GM23248 (cell line): ENCODE measurements at regions not wholly inside any gene's neighbourhood (a gene's known extent, or its start where the extent isn't known, plus 50 kb on each side); places are given as distances from the start of the nearest gene placed in this dataset.
A peak's percentile ranks its signal among the peaks of the same experiment; 100 is the strongest.

Experiments
- DNase-seq: peaks from one replicate; pipeline ENCODE4 v3.0.0-alpha.2; 2015
- H2AFZ ChIP-seq: fragments of 200-600 bp; sonication (generic); 2 replicates; pipeline ENCODE4 v1.6.1; 2016; ENCODE audit warnings: antibody characterized with exemption
- H3F3A ChIP-seq: fragments of 200-600 bp; sonication (generic); 2 replicates; pipeline ENCODE4 v1.6.1; 2016; ENCODE audit warnings: mild to moderate bottlenecking, antibody characterized with exemption, mixed run types; ENCODE audit not compliant: insufficient read depth
- H3K27ac ChIP-seq: fragments of 200-600 bp; sonication (generic); 2 replicates; pipeline ENCODE4 v1.5.1; 2016; ENCODE audit warnings: mild to moderate bottlenecking
- H3K27me3 ChIP-seq: fragments of 200-600 bp; sonication (generic); replicated peaks from 2 replicates; pipeline ENCODE4 v1.6.1; 2016; ENCODE audit warnings: mild to moderate bottlenecking; ENCODE audit not compliant: insufficient read depth
- H3K36me3 ChIP-seq: fragments of 200-600 bp; sonication (generic); 2 replicates; pipeline ENCODE4 v1.6.1; 2016; ENCODE audit warnings: low read depth, mild to moderate bottlenecking
- H3K4me1 ChIP-seq: fragments of 200-600 bp; sonication (generic); 2 replicates; pipeline ENCODE4 v1.6.1; 2016; ENCODE audit warnings: mild to moderate bottlenecking; ENCODE audit not compliant: insufficient read depth
- H3K4me2 ChIP-seq: fragments of 200-600 bp; sonication (generic); one replicate; pipeline ENCODE4 v1.6.1; 2016; ENCODE audit warnings: mild to moderate bottlenecking; ENCODE audit not compliant: unreplicated experiment
- H3K4me3 ChIP-seq: fragments of 200-600 bp; sonication (generic); 2 replicates; pipeline ENCODE4 v1.5.1; 2016; ENCODE audit warnings: mild to moderate bottlenecking
- H3K79me2 ChIP-seq: fragments of 200-600 bp; sonication (generic); 2 replicates; pipeline ENCODE4 v1.6.1; 2016; ENCODE audit warnings: mild to moderate bottlenecking; ENCODE audit not compliant: insufficient read depth
- H3K9ac ChIP-seq: fragments of 200-600 bp; sonication (generic); 2 replicates; pipeline ENCODE4 v1.6.1; 2016; ENCODE audit warnings: mild to moderate bottlenecking
- H3K9me2 ChIP-seq: fragments of 200-600 bp; sonication (generic); 2 replicates; pipeline ENCODE4 v1.6.1; 2016; ENCODE audit warnings: mixed run types, mild to moderate bottlenecking, moderate library complexity; ENCODE audit not compliant: insufficient read depth
- H3K9me3 ChIP-seq: fragments of 200-600 bp; sonication (generic); one replicate; pipeline ENCODE4 v1.6.1; 2017; ENCODE audit warnings: low read depth
- H4K20me1 ChIP-seq: fragments of 200-600 bp; sonication (generic); 2 replicates; pipeline ENCODE4 v1.6.0; 2016; ENCODE audit not compliant: insufficient read depth
- EZH2 ChIP-seq: fragments of 200-600 bp; sonication (generic); IDR thresholded peaks from 2 replicates; pipeline ENCODE4 v1.6.1; 2018; ENCODE audit warnings: antibody characterized with exemption, mild to moderate bottlenecking; ENCODE audit not compliant: insufficient read depth, poor library complexity, severe bottlenecking
- EZH2phosphoT487 ChIP-seq: fragments of 200-600 bp; sonication (generic); IDR thresholded peaks from 2 replicates; pipeline ENCODE4 v1.6.1; 2018; ENCODE audit warnings: antibody characterized with exemption, moderate library complexity, mild to moderate bottlenecking, low read depth; ENCODE audit not compliant: insufficient read depth
- whole genome bisulfite sequencing, 2 experiments: methylation state at CpG; one replicate each; pipeline ENCODE4 v1.1.6; 2015 to 2017; ENCODE audit warnings: low lambda C conversion rate in 2 of 2, low coverage in 1 of 2; ENCODE audit errors: missing lambda C conversion rate in 2 of 2; 5-methylcytosine and 5-hydroxymethylcytosine counted together
- in situ Hi-C: fragments of 300-500 bp; cut with MboI; formaldehyde crosslinking; loops from 2 replicates; pipeline ENCODE4 v1.15.0; 2020

- no peak overlapping the region for H3K9ac ChIP-seq
- no peaks in the 10 kb centered on the region for H3K27me3 ChIP-seq
- peaks cover 13% of the 10 kb centered on the region for H3F3A ChIP-seq
- in situ Hi-C loops, result no loop called here
- no peak for DNase-seq
- H3K27ac ChIP-seq, result no peak overlapping the region
- H3K79me2 ChIP-seq, result no peaks in the 10 kb centered on the region
- H3K9me3 ChIP-seq, result no peaks in the 10 kb centered on the region
- H3K4me2 ChIP-seq, result no peak overlapping the region
- peaks cover 15% of the 10 kb centered on the region for H3K4me1 ChIP-seq
- H3K36me3 ChIP-seq, result no peaks in the 10 kb centered on the region
- no peak overlapping the region for H3K4me3 ChIP-seq
- no peak for TF ChIP-seq EZH2
- TF ChIP-seq EZH2phosphoT487, result no peak
- no peaks in the 10 kb centered on the region for H4K20me1 ChIP-seq
- H2AFZ ChIP-seq, result no peak overlapping the region
- WGBS, 2 experiments, result 88 to 93% methylated on average over 4 of the region's 4 CpGs
- no peaks in the 10 kb centered on the region for H3K9me2 ChIP-seq
Observed at GRCh38 chr14:71237556-71237955, 330.3 kb downstream of the PCNX1 start.

DNA sequence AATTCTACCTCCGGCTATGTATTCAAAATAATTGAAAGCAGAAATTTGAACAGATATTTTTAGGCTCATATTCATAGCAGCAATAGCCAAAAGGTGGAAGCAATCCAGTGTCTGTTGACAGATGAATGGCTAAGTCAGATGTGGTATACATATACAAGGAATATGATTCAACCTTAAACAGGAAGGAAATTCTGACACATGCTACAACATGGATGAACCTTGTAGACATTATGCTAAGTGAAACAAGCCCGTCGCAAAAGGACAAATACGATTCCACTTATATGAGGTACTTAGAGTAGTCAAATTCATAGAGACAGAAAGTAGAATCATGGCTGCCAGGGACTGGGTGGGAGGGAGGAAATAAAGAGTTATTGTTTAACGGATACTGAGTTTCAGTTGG is 331.6 kb downstream of the PCNX1 start:
- no peaks in the 10 kb centered on the region for H3K9me2 ChIP-seq
- peaks cover 23% of the 10 kb centered on the region for H3F3A ChIP-seq
- peak; percentile 16 for DNase-seq
- H3K4me1 ChIP-seq, result peaks cover 27% of the 10 kb centered on the region
- WGBS, 2 experiments, result 91 to 92% methylated on average over 5 of the region's 5 CpGs
- no peaks in the 10 kb centered on the region for H3K36me3 ChIP-seq
- H3K9ac ChIP-seq, result no peak overlapping the region
- in situ Hi-C loops, result no loop called here
- no peak overlapping the region for H3K4me2 ChIP-seq
- no peaks in the 10 kb centered on the region for H3K9me3 ChIP-seq
- H3K27ac ChIP-seq, result no peak overlapping the region
- no peaks in the 10 kb centered on the region for H3K27me3 ChIP-seq
- H2AFZ ChIP-seq, result no peak overlapping the region
- TF ChIP-seq EZH2phosphoT487, result no peak
- no peak for TF ChIP-seq EZH2
- H4K20me1 ChIP-seq, result no peaks in the 10 kb centered on the region
- H3K4me3 ChIP-seq, result no peak overlapping the region
- no peaks in the 10 kb centered on the region for H3K79me2 ChIP-seq

DNA sequence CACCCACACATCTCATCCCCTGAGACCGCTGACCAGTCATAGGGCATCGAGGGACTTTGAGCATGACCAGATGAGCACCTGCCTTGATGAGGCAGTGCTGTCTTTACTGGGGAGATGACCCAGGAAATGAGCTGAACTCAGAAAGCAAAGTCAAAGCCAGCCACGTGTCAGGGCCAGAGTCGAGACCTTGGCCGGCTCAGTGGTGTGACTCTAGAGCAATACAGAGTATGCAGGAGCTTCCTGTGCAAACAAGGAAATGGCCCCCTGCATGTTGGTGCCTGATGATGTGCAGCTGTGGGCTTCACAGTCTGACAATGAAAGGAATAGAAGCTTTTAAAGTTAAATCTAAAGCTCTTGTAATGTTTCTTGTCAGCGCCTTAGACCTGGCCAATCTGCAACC is 332.9 kb downstream of the PCNX1 start:
- H3K9me3 ChIP-seq, result no peaks in the 10 kb centered on the region
- 72 to 73% methylated on average over 6 of the region's 6 CpGs for WGBS, 2 experiments
- no peak overlapping the region for H3K4me2 ChIP-seq

GRCh38 chr14:71240866-71241520 is 333.7 kb downstream of the PCNX1 start:
- no peak for TF ChIP-seq EZH2phosphoT487
- TF ChIP-seq EZH2, result no peak
- Histone ChIP-seq H3K79me2 (no peaks in the 10 kb centered on the region), H3K4me2 (no peak overlapping the region), H3K9ac (no peak overlapping the region), H3K9me3 (no peaks in the 10 kb centered on the region), H3K4me3 (no peak overlapping the region), H3F3A (peaks cover 38% of the 10 kb centered on the region), H3K27ac (no peak overlapping the region), H3K9me2 (no peaks in the 10 kb centered on the region), H3K27me3 (no peaks in the 10 kb centered on the region), H3K4me1 (peaks cover 39% of the 10 kb centered on the region), H4K20me1 (no peaks in the 10 kb centered on the region), H2AFZ (no peak overlapping the region), H3K36me3 (no peaks in the 10 kb centered on the region)
- DNase-seq, result no peak
- in situ Hi-C loops, result no loop called here

More for the DNA sequence above, 332.9 kb downstream of the PCNX1 start:
- Histone ChIP-seq H3K4me1 (peaks cover 39% of the 10 kb centered on the region), H3K4me3 (no peak overlapping the region), H3K79me2 (no peaks in the 10 kb centered on the region), H3K27ac (no peak overlapping the region), H3K36me3 (no peaks in the 10 kb centered on the region), H3F3A (peaks cover 35% of the 10 kb centered on the region), H3K27me3 (no peaks in the 10 kb centered on the region), H3K9me2 (no peaks in the 10 kb centered on the region), H2AFZ (no peak overlapping the region), H4K20me1 (no peaks in the 10 kb centered on the region), H3K9ac (no peak overlapping the region)
- no peak for TF ChIP-seq EZH2phosphoT487
- TF ChIP-seq EZH2, result no peak
- DNase-seq, result no peak
- in situ Hi-C loops, result no loop called here
